SK-N-SH (cell line): ENCODE measurements at regions not wholly inside any gene's neighbourhood (a gene's known extent, or its start where the extent isn't known, plus 50 kb on each side); places are given as distances from the start of the nearest gene placed in this dataset.

Experiments used
- CTCF ChIA-PET: fragments of 300-600, 350-600 bp; formaldehyde crosslinking; extraction: SDS; loops from one replicate; lab custom pipeline; 2021; lab: Yijun Ruan, JAX
- POLR2A ChIA-PET: fragments of 350-600 bp; sonication (Branson Sonifier 250); formaldehyde crosslinking; extraction: SDS; loops from one replicate; lab custom pipeline; 2020; ENCODE audit warnings: antibody characterized with exemption, inconsistent platforms; lab: Yijun Ruan, JAX
- DNase-seq: peaks from one replicate; pipeline ENCODE4 v3.0.0; 2012
- H2AFZ ChIP-seq: fragments of 200-600 bp; sonication (generic); 2 replicates; pipeline ENCODE4 v1.8.1; 2016; ENCODE audit warnings: antibody characterized with exemption, mild to moderate bottlenecking, low read depth
- H3F3A ChIP-seq: fragments of 200-600 bp; sonication (generic); replicated peaks from 2 replicates; pipeline ENCODE3; 2016; ENCODE audit warnings: antibody characterized with exemption, mild to moderate bottlenecking; ENCODE audit not compliant: insufficient read depth
- H3K27ac ChIP-seq, 2 experiments: fragments of 200-500 bp in 1 of 2; fragments of 200-600 bp in 1 of 2; sonication (Bioruptor generic) in 1 of 2; sonication (generic), shearing (Covaris generic) in 1 of 2; 2 replicates each; pipeline versions ENCODE4 v1.5.1 to v1.6.1; 2014 to 2016; ENCODE audit warnings: low read depth in 2 of 2, inconsistent platforms in 1 of 2, low read length in 1 of 2, mild to moderate bottlenecking in 1 of 2, mixed read lengths in 1 of 2
- H3K27me3 ChIP-seq: fragments of 200-600 bp; sonication (generic), shearing (Covaris generic); 2 replicates; pipeline ENCODE4 v1.6.1; 2016; ENCODE audit warnings: mixed run types; ENCODE audit not compliant: insufficient read depth
- H3K36me3 ChIP-seq, 2 experiments: fragments of 200-500 bp in 1 of 2; fragments of 200-600 bp in 1 of 2; sonication (Bioruptor generic) in 1 of 2; sonication (generic) in 1 of 2; replicated peaks in 1 of 2; 2 replicates each; pipeline versions ENCODE3 to v1.5.1; 2014 to 2016; ENCODE audit warnings: low read length in 1 of 2, mild to moderate bottlenecking in 1 of 2; ENCODE audit not compliant: insufficient read depth in 2 of 2, control insufficient read depth in 1 of 2
- H3K4me1 ChIP-seq, 2 experiments: fragments of 200-500 bp in 1 of 2; fragments of 200-600 bp in 1 of 2; sonication (Bioruptor generic) in 1 of 2; sonication (generic), shearing (Covaris generic) in 1 of 2; 2 replicates each; pipeline versions ENCODE4 v1.5.1 to v1.6.1; 2014 to 2016; ENCODE audit warnings: low read depth in 1 of 2, low read length in 1 of 2, mixed run types in 1 of 2; ENCODE audit not compliant: insufficient read depth in 2 of 2, control insufficient read depth in 1 of 2
- H3K4me2 ChIP-seq: fragments of 200-600 bp; sonication (generic), shearing (Covaris generic); 2 replicates; pipeline ENCODE4 v1.6.1; 2017; ENCODE audit warnings: mixed run types
- H3K4me3 ChIP-seq, 2 experiments: fragments of 200-500 bp in 1 of 2; fragments of 200-600 bp in 1 of 2; sonication (Bioruptor generic) in 1 of 2; sonication (generic), shearing (Covaris generic) in 1 of 2; 2 replicates each; pipeline versions ENCODE4 v1.5.1 to v1.8.1; 2014 to 2016; ENCODE audit warnings: low read depth in 2 of 2, inconsistent platforms in 1 of 2, low read length in 1 of 2, mild to moderate bottlenecking in 1 of 2, mixed read lengths in 1 of 2, moderate library complexity in 1 of 2
- H3K79me2 ChIP-seq: fragments of 200-600 bp; sonication (generic); 2 replicates; pipeline ENCODE4 v1.8.1; 2017; ENCODE audit warnings: mild to moderate bottlenecking; ENCODE audit not compliant: insufficient read depth
- H3K9ac ChIP-seq: fragments of 200-600 bp; sonication (generic); 2 replicates; pipeline ENCODE4 v1.6.1; 2017; ENCODE audit warnings: mixed run types
- H3K9me2 ChIP-seq: fragments of 200-600 bp; sonication (generic); 2 replicates; pipeline ENCODE4 v1.6.1; 2017; ENCODE audit warnings: mixed run types
- H3K9me3 ChIP-seq: fragments of 200-600 bp; sonication (generic); 2 replicates; pipeline ENCODE4 v1.6.1; 2017; ENCODE audit warnings: mixed run types, mild to moderate bottlenecking, moderate library complexity
- H4K20me1 ChIP-seq: fragments of 200-600 bp; sonication (generic); 2 replicates; pipeline ENCODE4 v1.6.1; 2017; ENCODE audit warnings: mild to moderate bottlenecking, mixed run types; ENCODE audit not compliant: insufficient read depth
- EZH2phosphoT487 ChIP-seq: fragments of 200-600 bp; sonication (generic); IDR thresholded peaks from 2 replicates; pipeline ENCODE4 v1.6.1; 2017; ENCODE audit warnings: low read depth, mixed run types, mild to moderate bottlenecking, antibody characterized with exemption, moderate library complexity, borderline replicate concordance
- FOXM1 ChIP-seq: IDR thresholded peaks from 2 replicates; pipeline ENCODE4 v1.4.0; 2012; ENCODE audit warnings: low read depth, mild to moderate bottlenecking
- GABPA ChIP-seq: IDR thresholded peaks from 2 replicates; pipeline ENCODE4 v1.4.0; 2012; ENCODE audit warnings: low read depth, mild to moderate bottlenecking
- NRF1 ChIP-seq: IDR thresholded peaks from 2 replicates; pipeline ENCODE4 v1.6.1; 2012; ENCODE audit warnings: low read depth, mild to moderate bottlenecking, low read length
- RAD21 ChIP-seq: IDR thresholded peaks from 2 replicates; pipeline ENCODE4 v1.6.1; 2012; ENCODE audit warnings: mild to moderate bottlenecking, low read length
- RFX5 ChIP-seq: IDR thresholded peaks from 2 replicates; pipeline ENCODE4 v1.6.1; 2012; ENCODE audit warnings: mild to moderate bottlenecking, improper control_type of control experiment, low read length
- RXRA ChIP-seq: IDR thresholded peaks from 2 replicates; pipeline ENCODE4 v1.4.0; 2012; ENCODE audit warnings: low read depth, mild to moderate bottlenecking, borderline replicate concordance
- TAF1 ChIP-seq: IDR thresholded peaks from 2 replicates; pipeline ENCODE4 v1.6.1; 2012; ENCODE audit warnings: low read depth, mild to moderate bottlenecking, low read length, moderate library complexity, borderline replicate concordance
- TEAD4 ChIP-seq: IDR thresholded peaks from 2 replicates; pipeline ENCODE4 v1.4.0; 2012; ENCODE audit warnings: mild to moderate bottlenecking, borderline replicate concordance; ENCODE audit not compliant: insufficient read depth
- WGBS: methylation state at CpG from one replicate; pipeline ENCODE4 v1.1.6; 2017; ENCODE audit warnings: low lambda C conversion rate; 5-methylcytosine and 5-hydroxymethylcytosine counted together
- TF ChIP-seq, protein P1 (sequence below): fragments of 150-350 bp; IDR thresholded peaks from 2 replicates; pipeline ENCODE4 v1.6.1; 2016; ENCODE audit warnings: mild to moderate bottlenecking, low read depth, low read length
- TF ChIP-seq, protein P2 (sequence below): fragments of 150-350 bp; IDR thresholded peaks from 2 replicates; pipeline ENCODE4 v1.6.1; 2017; ENCODE audit warnings: antibody characterized with exemption, low read length, low read depth, borderline replicate concordance
- TF ChIP-seq, protein P3 (sequence below): IDR thresholded peaks from 2 replicates; pipeline ENCODE4 v1.4.0; 2012; ENCODE audit warnings: low read depth, borderline replicate concordance
- TF ChIP-seq, protein P4 (sequence below): IDR thresholded peaks from 2 replicates; pipeline ENCODE4; 2012

DNA sequence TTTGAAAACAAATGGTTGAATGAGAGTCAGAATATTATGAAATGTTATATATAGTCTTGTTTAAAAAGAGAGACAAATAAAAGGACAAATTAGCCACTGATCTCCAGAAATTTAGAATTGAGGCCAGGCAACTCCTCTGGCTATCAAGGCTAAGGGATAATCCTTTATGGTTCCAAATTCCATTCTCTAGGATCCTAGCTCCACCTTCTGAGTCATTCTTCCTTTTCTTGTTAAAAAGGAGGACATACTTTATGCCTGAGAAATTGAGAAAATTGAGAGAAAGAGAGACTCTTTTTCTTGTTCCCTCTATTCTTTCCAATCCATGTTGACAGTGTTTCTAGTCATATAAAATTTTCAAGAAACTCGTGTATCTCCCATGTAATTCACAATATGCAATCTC lies 1299.5 kb downstream of the FSTL5 start:
- Histone ChIP-seq H3F3A (no peaks in the 10 kb centered on the region), H3K36me3 (no peaks in the 10 kb centered on the region), H3K9me3 (no peaks in the 10 kb centered on the region), H3K27me3 (no peaks in the 10 kb centered on the region), H3K9ac (no peak overlapping the region), H3K4me3 (no peak overlapping the region), H2AFZ (no peak overlapping the region), H3K79me2 (no peaks in the 10 kb centered on the region), H3K9me2 (0 out of 2 replicates have a peak, but pooled peaks cover 4% of the 10 kb centered on the region), H3K27ac (no peak overlapping the region), H3K4me1 (no peaks in the 10 kb centered on the region; a peak in 1 of 4 replicates), H4K20me1 (no peaks in the 10 kb centered on the region), H3K4me2 (no peak overlapping the region)
- DNase-seq: no peak
- TF ChIP-seq TEAD4 (no peak), GABPA (no peak), RAD21 (no peak), RFX5 (no peak), RXRA (no peak), NRF1 (no peak), EZH2phosphoT487 (no peak)
- TF ChIP-seq, protein P1, sequence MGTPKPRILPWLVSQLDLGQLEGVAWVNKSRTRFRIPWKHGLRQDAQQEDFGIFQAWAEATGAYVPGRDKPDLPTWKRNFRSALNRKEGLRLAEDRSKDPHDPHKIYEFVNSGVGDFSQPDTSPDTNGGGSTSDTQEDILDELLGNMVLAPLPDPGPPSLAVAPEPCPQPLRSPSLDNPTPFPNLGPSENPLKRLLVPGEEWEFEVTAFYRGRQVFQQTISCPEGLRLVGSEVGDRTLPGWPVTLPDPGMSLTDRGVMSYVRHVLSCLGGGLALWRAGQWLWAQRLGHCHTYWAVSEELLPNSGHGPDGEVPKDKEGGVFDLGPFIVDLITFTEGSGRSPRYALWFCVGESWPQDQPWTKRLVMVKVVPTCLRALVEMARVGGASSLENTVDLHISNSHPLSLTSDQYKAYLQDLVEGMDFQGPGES: no peak
- TF ChIP-seq, protein P2, sequence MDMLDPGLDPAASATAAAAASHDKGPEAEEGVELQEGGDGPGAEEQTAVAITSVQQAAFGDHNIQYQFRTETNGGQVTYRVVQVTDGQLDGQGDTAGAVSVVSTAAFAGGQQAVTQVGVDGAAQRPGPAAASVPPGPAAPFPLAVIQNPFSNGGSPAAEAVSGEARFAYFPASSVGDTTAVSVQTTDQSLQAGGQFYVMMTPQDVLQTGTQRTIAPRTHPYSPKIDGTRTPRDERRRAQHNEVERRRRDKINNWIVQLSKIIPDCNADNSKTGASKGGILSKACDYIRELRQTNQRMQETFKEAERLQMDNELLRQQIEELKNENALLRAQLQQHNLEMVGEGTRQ: no peak
- TF ChIP-seq, protein P3, sequence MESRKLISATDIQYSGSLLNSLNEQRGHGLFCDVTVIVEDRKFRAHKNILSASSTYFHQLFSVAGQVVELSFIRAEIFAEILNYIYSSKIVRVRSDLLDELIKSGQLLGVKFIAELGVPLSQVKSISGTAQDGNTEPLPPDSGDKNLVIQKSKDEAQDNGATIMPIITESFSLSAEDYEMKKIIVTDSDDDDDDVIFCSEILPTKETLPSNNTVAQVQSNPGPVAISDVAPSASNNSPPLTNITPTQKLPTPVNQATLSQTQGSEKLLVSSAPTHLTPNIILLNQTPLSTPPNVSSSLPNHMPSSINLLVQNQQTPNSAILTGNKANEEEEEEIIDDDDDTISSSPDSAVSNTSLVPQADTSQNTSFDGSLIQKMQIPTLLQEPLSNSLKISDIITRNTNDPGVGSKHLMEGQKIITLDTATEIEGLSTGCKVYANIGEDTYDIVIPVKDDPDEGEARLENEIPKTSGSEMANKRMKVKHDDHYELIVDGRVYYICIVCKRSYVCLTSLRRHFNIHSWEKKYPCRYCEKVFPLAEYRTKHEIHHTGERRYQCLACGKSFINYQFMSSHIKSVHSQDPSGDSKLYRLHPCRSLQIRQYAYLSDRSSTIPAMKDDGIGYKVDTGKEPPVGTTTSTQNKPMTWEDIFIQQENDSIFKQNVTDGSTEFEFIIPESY: no peak
- TF ChIP-seq, protein P4, sequence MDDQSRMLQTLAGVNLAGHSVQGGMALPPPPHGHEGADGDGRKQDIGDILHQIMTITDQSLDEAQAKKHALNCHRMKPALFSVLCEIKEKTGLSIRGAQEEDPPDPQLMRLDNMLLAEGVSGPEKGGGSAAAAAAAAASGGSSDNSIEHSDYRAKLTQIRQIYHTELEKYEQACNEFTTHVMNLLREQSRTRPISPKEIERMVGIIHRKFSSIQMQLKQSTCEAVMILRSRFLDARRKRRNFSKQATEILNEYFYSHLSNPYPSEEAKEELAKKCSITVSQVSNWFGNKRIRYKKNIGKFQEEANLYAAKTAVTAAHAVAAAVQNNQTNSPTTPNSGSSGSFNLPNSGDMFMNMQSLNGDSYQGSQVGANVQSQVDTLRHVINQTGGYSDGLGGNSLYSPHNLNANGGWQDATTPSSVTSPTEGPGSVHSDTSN: no peak
- WGBS: 19% methylated on average over 1 of the region's 1 CpG
- ChIA-PET POLR2A (no interaction called here), CTCF (interaction anchor here (1.2 kb wide), 1 partner anchor 8 kb away, joined by 4 read pairs; no protein-coding TSS in a partner anchor)

DNA sequence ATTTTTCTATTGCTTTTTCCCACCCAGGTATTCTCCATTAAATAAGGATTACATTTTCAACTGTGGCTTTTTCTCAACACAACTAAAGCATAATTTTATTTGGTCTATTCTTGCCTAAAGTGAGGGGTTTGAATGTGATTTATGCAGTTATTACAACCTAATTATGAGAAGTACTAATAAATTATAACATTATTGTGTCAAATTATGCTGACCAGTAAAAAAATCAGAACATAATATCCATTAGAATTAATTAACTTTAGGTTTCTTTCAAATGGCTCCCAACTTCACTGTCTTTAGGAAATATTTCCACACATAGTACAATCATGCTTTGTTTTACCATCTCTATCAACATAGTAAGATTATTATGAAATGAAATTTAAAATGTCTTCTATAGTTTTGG lies 1293.9 kb downstream of the FSTL5 start:
- no peaks in the 10 kb centered on the region for H3K9me2 ChIP-seq
- no peaks in the 10 kb centered on the region for H3K36me3 ChIP-seq
- no peak overlapping the region for H3K4me2 ChIP-seq
- DNase-seq: no peak
- ChIA-PET CTCF (no interaction called here), POLR2A (no interaction called here)
- H4K20me1 ChIP-seq: no peaks in the 10 kb centered on the region
- no peak overlapping the region for H2AFZ ChIP-seq
- H3K79me2 ChIP-seq: no peaks in the 10 kb centered on the region
- H3K9ac ChIP-seq: no peak overlapping the region
- H3K27ac ChIP-seq: no peak overlapping the region
- H3K4me3 ChIP-seq: no peak overlapping the region
- no peaks in the 10 kb centered on the region; a peak in 1 of 4 replicates for H3K4me1 ChIP-seq
- TF ChIP-seq RXRA: no peak
- no peak for TF ChIP-seq TAF1
- no peak for TF ChIP-seq FOXM1
- TF ChIP-seq, all 33 proteins: peak for 0
- no peaks in the 10 kb centered on the region for H3F3A ChIP-seq
- H3K9me3 ChIP-seq: no peaks in the 10 kb centered on the region
- no peaks in the 10 kb centered on the region for H3K27me3 ChIP-seq
